HG02759 (cell line): ENCODE measurements at regions not wholly inside any gene's neighbourhood (a gene's known extent, or its start where the extent isn't known, plus 50 kb on each side); places are given as distances from the start of the nearest gene placed in this dataset.

Experiments
- ATAC-seq: cut with Tn5 transposase; IDR thresholded peaks from one replicate; pipeline ENCODE4 v1.9.1; 2021; ENCODE audit warnings: mild to moderate bottlenecking, moderate library complexity; ENCODE audit not compliant: unreplicated experiment

DNA sequence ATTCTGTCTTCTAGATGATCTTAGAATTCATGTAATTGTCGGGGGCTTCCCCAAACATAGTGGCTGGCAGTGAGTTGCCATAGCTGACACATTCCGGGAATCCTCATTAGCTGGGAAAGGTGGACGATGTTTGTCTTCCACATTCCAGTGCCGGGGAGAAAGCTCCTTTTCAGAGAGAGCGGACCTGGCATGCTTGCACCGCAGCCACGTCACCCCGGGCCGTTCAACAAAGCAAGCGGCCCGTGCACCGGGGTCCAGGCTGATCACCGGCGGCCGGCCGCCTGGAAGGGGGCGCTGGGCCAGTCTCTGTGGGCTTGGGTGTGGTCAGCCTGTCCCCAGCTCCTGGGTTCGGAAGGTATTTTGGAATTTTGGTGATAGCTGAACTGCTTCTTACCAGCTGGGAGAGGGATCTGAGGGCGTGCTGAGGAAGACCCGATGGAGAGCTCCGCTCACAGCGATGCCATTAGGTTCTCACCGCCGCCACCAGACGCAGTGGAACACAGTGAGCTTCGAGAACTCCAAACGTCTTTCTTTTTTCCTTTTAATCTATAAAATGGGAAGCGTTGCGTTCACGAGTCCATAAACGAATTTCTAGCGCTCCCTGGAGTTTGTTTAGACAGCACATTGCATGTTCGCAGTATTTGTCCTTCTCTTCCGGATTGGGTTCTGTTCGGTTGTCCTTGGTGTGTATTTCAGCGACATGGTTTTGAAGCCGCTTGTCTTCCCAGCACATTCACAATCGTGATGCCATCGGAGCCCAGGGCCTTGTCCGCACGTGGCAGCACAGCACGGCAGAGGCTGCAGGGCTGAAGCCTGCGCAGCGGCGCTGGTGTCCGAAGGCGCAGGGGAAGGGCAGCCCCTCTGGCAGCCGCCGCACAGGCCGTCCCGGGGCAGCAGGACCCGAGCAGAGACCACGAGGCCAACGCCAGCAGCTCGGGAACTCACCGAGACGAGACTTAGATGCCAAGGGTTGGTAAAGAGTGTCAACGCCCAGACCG lies 557.6 kb downstream of the QKI start:
- no peak for ATAC-seq

DNA sequence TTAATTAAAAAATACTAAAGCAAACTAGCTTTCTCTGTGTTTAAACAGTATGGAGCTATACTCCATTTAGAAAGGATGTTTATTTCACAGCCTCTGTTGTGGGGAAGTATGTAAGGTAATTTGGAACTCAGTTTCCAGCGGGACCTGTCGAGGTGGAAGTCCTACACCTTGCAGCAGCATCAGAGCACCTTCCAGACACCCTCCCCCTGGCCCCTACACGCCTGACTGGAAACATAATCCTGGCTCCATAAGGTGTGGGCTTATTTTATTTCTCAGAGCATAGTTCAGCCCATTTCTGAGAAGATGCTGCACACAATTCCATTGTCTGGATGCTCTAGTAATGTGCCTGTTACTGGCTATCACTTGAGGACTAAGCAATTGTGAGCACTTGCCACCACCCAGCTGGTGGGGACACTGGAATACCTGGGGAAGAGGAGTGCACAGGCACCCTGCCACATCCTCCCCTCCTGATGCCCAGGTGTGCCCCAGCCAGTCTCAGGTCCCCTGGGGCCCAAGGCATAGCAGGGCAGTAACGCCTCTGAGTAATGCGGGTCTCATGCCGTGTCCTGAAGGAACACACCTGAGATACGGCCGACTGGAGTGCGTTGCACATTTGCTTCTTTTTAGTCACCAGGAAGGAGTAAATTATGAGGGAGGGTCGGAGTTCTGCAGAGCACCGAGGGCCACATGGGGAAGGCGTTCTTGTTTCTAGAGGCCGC lies 556.5 kb downstream of the QKI start:
- ATAC-seq = no peak

DNA sequence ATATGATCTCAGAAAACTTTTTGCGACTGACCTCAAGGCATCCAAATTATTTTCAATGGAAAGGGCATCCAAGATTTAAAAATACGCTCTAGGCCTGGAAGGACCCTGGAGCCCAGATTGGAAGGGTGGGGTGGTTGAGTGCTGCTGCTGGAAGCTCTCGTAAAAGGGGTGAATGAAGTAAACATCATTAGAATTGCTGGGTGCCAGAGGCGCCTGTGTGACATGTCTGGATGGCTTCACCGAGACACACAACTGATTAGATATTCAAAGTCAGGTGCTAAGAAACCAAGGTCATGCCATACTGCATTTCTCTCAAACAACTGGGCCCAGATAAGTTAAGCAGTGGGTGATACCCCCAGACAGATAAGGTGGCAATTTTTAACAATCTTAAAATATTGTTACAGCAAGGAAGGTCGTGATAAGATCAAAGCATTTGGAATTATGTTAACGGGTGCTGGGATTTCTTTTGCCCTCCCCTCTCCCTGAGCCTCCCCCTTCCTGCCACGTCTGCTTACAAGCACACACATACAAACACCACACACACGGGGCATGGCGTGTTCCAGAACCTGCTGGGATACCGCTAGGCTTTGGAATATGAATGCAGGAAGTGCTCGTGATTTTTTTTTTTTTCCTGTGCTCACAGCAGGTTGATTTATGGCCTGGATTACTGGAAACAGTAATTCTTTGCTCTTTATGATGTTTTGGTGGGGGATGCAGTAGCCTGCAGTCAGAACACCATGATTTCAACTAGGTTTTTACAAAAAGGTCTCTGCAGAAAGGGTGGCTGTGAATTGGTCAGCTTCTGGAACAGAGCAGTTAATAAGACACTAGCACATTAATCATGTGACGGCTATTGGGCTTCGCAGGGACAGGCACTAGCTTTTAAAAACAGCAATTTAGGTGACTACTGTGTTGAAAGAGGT lies 551.2 kb downstream of the QKI start:
- no peak for ATAC-seq

- ATAC-seq = no peak
Measured at GRCh38 chr6:163964789-163965188, 550.3 kb downstream of the QKI start.

DNA sequence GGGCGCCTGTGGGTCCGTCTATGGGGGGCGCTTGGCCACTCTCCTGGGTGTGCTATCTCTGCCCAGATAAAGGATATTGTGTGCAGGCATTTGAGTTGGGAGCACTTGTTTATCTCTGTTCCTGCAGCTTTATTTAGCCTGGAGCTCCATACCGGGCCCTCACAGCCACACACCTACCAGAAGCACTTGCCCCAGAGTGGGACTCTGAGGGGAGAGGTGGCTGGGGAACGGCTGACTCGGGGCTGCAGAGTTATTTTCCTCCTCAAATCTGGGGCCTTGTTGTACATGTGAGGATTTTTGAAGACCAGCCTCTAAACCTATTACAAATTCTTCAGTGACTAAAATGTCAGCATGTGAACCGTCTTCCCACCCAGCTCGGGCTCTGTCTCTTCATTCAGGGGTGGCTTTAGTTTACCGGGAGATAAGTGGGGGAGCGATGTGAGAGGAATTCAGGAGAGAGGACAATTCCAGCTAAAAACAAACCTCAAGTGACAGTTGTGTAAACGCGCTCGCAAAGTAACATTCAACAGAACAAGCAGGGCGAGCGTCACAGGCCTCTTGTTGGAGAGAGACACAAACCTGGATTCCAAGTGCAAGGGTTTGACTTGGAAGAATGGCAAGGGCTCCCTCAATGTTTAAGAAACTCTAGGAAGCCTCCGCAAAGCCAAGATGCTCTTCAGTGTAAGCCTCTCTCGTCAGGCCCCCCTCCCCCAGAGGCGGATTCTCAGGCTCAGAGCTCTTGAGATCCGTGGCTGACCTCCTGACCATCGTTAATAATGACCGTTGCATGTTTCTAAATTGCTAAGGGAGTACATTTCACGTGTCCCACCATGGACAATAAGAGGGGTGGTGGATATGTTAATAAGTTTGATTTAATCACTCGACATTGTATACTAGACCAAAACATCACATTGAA lies 548.9 kb downstream of the QKI start:
- no peak for ATAC-seq

- ATAC-seq = no peak
Measured at GRCh38 chr6:163962627-163963117, 548.2 kb downstream of the QKI start.

DNA sequence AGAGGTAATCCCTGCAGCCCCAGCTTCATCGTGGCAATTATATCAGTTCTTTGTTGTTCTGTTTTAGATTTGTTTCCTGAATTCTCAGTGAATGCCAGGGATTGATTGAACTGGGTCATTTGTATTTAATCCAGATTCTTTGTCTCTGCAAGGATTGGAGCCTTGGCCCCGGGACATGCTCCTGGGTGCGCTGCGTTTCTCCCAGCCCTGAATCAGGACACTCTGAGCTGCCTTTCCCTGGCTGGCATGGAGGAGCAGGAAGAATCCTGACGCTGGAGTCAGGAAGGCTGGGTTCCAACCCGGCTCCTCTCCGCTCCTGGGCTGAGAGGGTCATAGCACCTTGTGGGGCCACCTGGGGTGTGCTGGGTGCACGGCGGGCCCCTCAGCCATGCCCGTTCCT lies 545.6 kb downstream of the QKI start:
- ATAC-seq = no peak

GRCh38 chr6:163958646-163959045 lies 544.1 kb downstream of the QKI start:
- ATAC-seq = no peak

GRCh38 chr6:163956571-163957407 lies 542.3 kb downstream of the QKI start:
- peak; percentile 96 for ATAC-seq

GRCh38 chr6:163955756-163956155 lies 541.2 kb downstream of the QKI start:
- ATAC-seq = no peak

- no peak for ATAC-seq
Measured at GRCh38 chr6:163955096-163955495, 540.6 kb downstream of the QKI start.

DNA sequence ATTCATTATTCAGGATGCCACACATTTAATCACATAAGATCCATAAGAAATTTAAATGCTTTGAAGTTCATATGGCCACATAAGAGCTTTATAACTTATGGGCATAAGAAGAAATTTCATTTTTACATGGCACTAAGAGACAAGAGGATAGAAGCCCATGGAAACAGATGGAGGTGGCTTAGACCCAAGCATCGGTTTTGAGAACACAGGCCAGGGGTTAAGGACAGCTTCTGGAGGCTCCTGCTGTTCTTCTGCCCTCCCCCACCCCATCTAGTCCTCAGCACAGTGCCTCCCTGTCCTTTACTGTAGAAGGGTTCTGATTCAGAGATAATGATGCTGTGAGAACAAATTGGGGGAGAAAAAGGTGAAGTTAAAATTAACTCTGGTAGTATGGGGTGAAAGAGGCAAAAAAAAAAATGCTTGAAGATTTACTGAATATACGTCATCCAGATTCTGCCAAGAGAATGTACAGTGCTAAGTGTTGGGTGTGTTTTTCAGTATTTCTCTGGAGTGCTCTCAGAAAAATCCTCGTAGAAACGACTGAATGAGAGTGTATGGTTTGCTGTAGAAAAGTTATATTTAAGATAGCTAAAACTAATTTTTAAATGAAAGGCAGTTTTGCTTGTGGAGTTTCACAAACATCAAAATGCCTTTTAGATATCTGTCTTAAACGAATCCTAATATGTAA lies 539.7 kb downstream of the QKI start:
- ATAC-seq = no peak

- ATAC-seq = no peak
Measured at GRCh38 chr6:163952005-163952404, 537.5 kb downstream of the QKI start.

GRCh38 chr6:163951326-163951725 lies 536.8 kb downstream of the QKI start:
- no peak for ATAC-seq

DNA sequence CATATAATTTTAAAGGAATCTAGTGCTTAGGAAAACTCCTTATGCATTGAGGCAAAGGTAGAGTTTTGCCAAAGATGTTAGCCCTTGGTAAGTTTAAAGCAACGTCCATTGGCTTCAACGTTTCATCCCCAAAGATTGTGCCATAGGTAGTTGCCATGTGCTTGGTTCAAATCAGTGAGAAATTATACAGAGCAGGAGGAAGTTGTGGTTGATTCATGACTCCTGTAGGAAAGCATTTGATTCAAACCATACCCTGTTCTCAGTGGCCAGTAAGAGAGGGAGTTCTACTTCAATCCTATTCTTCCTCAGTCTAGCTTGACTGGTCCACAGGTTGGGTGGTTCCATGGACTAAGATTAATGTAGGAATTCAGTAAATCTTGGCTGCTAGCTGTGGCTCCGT lies 535.6 kb downstream of the QKI start:
- no peak for ATAC-seq

GRCh38 chr6:163949431-163949830 lies 534.9 kb downstream of the QKI start:
- ATAC-seq = no peak

DNA sequence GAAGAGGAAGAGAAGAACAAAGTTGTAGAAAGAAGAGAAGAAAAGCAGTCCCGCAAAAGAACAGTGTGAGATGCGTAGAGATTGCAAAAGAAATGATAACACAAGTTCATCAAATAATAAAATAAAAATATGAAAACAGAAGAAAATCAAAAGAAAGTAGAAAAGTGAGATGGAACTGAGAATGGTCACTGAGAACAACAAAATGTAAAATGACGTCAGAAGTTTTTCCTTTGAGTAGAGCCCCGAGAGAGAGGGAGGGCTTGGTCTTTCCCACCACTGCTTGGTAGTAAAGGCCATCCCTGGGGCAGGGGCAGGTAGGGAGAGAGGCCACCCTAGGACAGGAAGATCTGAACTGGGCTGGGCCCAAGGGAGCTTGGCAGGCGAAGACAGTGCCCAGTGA lies 533.7 kb downstream of the QKI start:
- no peak for ATAC-seq

DNA sequence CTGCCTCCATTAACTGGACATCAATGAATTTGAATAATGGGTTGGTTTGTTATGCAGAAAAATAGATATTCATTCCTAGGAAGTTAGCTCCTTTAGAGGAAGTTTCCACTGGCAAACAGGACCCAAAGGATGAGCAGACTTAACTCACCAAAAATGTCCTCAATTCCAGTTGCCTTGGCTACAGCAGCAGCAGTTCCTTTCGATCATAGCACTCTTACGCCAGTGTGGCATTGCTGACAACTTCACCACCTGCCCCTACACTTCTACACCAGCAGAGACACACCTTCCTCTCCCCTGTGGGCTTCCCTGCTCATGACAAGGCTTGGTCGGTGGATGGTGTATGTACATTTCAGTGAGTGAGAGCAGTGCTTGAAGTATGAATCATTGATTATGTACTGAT lies 532.8 kb downstream of the QKI start:
- no peak for ATAC-seq
